Ovary (tissue), 3 donors: ENCODE measurements at regions not wholly inside any gene's neighbourhood (a gene's known extent, or its start where the extent isn't known, plus 50 kb on each side); places are given as distances from the start of the nearest gene placed in this dataset.

Experiments
- POLR2A ChIP-seq: fragments of 450-650 bp; IDR thresholded peaks from one replicate; pipeline ENCODE4 v1.6.1; 2017; ENCODE audit warnings: antibody characterized with exemption, mild to moderate bottlenecking, moderate library complexity
- TF ChIP-seq, protein P1 (sequence below), 3 donors: fragments of 450-650 bp in 2 of 3; fragments of 200-600 bp in 1 of 3; IDR thresholded peaks; one replicate each; pipeline versions ENCODE4 v1.5.1 to v1.8.0; 2016 to 2022; ENCODE audit warnings: antibody characterized with exemption in 3 of 3, mild to moderate bottlenecking in 1 of 3
- donor health status: DM: no; HTN: no; CAD: no.

DNA sequence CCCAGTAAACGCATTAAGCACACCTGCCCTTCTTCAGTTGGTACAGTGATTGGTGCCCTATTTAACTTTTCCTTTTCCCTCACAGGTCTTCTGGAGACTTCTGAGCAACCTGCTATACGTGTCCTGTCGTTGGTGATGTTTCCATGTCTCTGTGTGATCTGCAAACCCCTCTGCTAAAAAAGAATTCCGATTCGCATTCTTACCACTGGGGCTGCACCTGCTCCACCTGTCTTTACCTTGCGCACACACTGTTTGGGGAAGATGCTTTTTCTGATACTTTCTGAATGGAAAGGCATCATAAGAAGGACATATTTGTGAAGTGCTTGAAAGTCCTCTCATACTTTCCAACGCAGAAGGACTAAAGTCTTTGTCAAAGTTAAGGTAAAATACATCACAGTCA lies 323.9 kb upstream of the SOX11 start:
- TF ChIP-seq, protein P1, sequence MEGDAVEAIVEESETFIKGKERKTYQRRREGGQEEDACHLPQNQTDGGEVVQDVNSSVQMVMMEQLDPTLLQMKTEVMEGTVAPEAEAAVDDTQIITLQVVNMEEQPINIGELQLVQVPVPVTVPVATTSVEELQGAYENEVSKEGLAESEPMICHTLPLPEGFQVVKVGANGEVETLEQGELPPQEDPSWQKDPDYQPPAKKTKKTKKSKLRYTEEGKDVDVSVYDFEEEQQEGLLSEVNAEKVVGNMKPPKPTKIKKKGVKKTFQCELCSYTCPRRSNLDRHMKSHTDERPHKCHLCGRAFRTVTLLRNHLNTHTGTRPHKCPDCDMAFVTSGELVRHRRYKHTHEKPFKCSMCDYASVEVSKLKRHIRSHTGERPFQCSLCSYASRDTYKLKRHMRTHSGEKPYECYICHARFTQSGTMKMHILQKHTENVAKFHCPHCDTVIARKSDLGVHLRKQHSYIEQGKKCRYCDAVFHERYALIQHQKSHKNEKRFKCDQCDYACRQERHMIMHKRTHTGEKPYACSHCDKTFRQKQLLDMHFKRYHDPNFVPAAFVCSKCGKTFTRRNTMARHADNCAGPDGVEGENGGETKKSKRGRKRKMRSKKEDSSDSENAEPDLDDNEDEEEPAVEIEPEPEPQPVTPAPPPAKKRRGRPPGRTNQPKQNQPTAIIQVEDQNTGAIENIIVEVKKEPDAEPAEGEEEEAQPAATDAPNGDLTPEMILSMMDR (IDR thresholded peaks at IDR 0.05) = no peak
- no peak for TF ChIP-seq POLR2A
